ENCODE measurements at regions not wholly inside any gene's neighbourhood (a gene's known extent, or its start where the extent isn't known, plus 50 kb on each side); places are given as distances from the start of the nearest gene placed in this dataset.

DNA sequence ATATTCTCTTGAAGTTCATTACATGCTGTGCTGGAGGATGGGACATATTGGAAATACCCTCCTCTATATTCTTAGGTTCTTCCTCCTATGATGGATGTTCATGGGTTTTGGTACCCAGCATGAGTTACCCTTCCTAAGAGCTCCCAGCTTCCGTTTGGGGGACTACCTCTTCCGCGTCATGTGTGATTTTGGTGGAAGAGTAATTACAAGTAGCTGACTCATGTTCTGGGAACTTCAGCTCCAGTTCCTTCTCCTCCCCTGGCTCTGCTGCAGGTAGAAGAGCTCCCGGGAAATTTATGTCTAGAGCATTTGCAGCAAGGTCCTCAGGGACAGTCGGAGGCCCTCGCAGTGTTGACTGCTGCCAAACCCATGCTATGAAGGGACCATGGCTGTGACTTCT lies 208.8 kb upstream of the IL12A start:
- DNase-seq = no peak

DNA sequence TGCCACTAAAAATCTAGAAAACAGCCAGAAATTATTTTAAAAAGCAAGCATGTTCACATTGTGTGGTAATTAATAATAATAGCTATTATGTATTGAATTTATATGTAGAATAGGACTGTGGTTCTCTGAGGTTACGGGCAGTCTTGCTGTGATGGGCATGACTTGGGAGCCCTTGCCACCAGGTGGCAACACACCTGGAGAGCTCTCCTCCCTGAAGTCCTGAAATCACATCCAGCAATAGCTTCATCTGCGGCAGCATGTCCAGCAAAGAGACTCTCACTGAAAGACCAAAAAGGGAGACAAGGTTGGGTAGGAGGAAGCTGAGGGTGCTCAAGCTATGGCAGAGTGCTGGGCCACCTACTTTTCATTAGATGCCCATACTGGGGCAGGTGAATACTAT lies 206.8 kb upstream of the IL12A start:
- no peak for DNase-seq

DNA sequence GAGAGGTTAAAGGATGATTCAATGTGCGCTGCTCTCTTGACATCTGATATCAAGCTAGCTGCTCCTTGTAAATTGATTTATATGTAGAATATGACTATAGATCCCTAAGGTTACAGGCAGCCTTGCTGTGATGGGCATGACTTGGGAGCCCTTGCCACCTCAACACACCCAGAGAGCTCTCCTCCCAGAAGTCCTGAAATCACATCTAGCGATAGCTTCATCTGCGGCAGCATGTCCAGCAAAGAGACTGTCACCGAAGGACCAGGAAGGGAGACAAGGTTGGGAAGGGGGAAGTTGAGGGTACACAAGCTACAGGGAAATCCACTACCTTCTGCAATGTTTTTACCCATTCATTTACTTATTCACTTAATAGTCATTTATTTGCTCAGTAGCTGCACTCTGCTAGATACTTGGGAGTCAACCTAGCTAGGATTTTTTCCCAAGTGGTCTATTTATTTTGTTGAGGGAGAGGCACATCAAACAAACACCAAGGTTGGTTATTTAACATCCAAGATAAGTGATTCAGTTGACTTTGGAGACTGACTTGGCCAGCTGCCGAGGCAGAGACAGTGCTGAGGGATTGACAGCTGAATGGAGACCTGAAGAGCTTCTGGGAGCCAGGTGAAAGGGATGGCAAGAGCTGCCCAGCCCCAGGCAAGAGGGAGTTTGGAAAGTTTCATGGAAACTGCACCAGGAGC lies 205.8 kb upstream of the IL12A start:
- no peak for DNase-seq

DNA sequence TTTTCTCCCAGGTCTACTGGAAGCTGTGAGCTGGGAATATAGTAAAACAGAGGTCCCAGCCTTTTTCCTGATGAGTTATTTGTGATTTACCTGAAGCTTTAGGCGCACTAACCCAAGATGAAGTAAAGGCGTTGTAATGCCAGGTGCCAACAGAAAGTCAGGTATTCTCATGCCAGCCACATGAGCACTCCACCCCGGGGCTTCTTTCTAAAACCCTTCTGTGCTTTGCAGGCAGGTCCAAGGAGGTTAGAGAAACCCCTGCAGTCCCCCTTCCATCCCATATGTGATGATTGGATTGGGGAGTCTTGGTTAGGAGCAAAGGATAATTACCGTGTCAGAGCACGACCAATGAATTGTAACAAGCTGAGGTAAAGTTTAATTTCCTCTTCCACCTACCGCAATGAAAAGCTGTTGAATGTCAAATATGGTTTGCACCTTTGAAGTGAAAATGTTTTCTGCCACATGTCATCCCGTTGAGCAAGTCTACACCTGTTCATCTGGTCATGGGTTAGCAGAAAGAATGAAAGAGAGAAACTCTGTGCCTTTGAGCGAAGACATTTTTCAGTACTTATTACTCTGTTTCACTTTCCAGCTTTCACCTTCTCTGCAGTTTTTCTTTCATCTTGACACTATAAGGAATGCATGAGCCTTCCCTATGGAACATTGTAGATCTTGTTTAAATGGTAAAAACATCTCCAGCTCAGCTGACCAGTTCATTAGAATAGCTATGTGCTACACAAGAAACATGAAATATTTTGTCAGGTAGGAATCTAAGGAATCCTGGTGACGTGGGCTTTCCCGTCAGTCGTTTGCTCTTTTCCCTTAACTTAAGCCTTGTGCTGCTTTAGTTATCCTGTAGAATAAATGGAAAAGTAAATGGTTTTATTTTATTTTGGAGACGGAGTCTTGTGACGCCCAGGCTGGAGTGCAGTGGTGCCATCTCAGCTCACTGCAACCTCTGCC lies 204.6 kb upstream of the IL12A start:
- no peak for DNase-seq

DNA sequence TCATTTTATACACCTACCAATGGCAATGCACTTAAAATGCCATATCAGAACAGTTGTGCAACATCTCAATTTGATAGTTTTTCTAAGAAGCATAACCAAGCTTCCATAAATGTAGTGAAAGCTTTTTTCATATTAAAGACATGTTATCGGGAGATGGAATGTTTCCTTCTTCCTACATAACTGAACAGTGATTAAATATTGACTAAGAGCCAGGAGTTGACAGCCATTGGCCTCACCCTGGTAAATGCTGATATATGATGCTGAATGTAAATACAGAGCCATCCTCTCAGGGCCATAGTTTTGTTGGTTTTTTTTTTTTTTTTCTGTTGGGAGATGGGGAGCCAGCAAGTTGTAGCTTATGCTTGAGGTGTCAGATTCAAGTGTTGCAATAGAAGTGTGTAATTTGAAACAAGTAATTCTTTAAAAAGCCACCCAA lies 203.3 kb upstream of the IL12A start:
- no peak for DNase-seq

DNA sequence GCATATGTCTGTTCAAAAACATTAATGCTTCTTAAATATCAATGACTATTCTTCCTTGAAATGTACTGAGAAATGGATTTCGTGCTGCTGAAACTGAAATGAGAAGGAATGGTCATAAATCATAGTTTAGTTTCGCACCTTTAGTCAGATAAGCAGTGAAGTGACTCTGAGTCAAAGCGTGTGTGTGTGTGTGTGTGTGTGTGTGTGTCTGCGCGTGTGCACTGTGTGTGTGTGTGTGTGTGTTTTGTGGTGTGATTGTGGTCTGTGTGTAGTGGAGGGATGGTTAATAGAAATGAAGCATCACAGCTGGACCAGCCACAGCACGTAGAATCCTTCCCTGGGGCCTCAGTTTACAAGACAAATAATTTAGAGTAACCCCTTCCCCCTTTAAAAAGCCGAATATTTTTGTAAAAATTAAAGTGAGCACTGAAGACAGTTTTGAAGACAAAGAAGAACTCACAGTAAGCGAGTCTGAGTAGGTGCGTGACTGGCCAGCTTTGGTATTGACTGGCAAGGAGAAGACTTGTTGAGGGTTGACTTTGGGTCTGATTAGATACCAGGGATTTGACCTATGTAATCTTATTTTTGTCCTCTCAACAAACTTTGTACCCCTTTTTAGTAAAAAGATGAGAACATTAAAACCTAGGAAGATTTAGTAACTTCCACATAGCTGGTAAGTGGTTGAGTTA lies 202.0 kb upstream of the IL12A start:
- DNase-seq = no peak

DNA sequence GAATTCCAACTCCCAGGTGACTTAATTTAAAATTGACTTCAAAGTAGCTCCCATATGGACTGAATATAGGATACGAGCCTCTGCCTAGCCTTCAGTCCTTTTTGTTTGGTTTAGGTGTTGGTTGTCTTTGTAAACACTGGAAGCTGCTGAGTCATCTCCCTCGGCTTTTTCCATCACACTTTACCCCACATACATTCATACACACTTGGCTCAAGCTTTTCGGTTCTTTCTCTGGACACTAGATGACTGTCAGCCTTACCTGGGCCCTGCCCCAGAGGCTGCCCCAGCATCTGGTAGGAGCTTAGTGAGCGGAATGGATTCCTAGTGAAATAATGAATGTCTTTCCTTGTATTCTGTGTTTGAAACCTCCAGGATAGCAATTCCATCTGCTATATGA lies 201.5 kb upstream of the IL12A start:
- DNase-seq = no peak

DNA sequence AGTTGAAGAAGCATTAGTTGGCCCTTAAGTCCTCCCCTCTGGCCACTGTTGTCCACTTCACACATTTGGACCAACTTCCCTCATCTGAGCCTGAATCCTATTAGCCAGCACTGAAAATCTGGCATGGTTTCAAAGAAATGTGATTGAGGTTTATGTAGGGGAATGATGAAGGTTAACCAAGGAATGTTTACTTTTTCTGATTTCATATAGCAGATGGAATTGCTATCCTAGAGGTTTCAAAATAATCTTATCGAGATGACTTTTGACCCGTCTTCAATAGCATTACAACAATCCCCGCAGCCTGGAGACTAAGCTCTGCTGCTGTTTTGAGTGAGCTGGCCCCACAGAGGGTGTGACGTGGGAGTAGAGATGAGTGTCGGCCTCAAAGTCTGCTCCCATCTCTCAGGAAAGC lies 200.8 kb upstream of the IL12A start:
- no peak for DNase-seq

DNA sequence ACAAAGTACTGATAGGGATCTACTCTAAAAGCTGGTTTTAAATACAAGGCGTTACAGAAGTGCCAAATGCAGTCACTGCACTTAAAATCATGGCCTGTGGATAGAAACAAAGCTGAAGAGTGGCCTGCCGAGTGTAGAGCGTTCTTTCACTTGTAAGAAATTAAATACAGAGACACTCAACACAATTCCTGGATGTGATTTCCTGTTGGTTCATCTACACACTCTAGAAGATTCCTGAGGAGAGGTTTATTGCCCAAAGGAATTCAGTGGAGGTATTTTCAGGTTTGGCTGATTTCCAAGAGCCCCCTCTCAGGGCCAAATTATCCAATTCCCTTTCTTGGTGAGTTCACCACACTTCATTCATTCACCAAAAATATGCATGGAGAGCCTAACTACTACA lies 200.3 kb upstream of the IL12A start:
- no peak for DNase-seq

DNA sequence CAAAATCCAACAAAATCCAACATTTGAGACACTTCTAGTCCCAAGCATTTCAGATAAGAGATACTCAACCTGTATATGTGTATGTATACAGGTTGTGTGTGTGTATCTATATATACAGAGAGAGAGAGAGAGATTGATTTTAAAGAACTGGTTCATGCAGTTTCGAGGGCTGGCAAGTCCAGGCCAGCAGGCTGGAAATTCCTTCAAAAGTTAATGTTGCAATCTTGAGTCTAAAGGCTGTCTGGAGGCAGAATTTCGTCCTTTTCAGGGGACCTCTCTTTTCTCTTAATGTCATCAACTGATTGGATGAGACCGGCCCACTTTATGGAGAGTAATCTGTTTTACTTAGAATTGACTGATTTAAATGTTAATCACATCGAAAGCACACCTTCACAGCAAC lies 199.6 kb upstream of the IL12A start:
- DNase-seq = no peak

DNA sequence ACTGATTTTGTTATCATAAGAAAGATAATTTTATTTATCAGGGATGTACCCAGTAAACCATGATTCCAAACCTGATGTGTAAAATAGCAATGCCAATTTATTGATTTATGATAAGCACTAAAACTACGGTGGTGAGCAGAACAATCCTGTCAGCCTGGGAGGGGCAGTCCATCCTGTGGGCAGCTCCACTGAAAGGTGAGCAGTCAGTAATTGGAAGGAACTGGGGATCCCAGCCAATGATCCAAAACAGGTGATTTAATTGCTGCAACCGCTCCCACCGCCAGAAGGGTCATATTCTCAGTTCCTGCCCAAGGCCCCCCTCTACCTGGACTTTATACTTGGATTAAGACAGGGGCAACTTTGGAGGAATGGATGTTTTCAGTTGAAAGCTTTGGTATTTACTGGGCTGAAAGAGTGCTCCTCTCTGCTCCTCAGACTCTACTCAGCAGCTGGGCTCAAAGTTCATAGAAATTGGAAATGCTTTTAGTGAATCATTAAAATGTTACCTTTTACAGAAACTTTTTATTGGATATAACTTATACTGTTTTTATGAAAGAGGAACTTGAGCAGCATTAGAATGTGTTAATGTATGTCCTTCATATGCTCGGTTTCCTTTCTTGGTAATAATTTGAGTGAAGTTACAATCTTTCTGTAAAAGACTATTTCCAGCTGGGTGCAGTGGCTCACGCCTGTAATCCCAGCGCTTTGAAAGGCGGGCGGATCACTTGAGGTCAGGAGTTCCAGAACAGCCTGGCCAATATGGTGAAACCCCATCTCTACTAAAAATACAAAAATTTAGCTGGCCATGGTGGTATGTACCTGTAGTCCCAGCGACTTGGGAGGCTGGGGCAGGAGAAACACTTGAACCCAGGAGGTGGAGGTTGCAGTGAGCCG lies 198.6 kb upstream of the IL12A start:
- DNase-seq = no peak

DNA sequence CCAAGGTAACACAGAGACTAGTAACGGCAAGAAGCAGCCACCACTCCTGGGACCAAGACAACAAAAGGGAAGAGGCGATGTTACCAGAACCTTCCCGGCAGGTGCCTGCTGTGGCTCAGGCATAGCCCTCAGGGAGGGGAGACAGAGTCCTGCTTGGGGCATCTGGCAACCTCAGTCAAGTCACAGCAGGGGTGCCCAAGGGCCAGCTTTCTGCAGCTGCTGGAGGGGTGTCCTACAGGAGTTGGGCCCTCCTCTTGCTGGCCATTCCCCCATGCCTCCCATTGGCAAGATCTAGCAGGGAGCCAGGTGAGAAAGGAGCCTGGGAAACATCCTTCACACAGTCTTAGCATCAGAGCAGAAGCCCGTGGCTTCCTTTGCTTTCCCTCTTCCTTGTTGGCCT lies 197.3 kb upstream of the IL12A start:
- DNase-seq = no peak

DNA sequence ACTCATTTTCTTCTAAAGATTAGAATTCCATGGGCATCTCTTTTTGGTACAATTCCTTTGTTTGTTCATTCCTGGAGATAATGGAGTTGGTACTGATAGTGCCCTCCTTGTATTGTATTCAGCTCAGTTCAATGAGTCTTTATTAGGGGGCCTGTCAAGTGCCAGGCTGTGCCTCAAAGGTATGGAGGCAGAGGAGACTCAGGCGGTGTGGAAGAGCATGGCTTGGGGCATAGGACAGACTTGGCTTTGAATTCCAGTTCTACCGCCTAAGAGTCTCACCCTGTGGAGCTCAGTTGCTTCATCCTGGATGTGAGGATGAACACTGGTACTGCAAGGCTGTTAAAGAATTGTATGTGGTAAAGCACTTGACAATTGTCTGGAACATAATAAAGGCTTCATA lies 196.6 kb upstream of the IL12A start:
- DNase-seq = no peak

DNA sequence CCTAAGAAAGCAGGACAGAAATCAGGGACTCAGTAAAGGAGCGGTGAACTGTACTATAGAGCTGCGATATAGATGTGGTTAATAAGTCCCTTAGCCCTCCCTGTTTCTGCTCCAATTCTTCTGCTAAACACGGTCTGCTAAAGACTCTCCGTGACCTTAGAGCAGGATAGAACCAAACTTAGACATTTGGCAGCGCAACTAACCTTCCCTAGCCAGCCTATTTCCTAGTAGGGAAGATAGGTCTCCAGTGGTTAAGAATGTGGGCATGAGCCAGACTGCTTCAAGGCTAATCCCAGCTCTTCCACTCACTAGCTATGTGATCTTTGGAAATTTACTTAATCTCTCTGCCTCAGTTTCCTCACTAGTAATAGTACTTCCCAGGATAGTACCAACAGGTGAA lies 193.6 kb upstream of the IL12A start:
- DNase-seq = no peak

DNA sequence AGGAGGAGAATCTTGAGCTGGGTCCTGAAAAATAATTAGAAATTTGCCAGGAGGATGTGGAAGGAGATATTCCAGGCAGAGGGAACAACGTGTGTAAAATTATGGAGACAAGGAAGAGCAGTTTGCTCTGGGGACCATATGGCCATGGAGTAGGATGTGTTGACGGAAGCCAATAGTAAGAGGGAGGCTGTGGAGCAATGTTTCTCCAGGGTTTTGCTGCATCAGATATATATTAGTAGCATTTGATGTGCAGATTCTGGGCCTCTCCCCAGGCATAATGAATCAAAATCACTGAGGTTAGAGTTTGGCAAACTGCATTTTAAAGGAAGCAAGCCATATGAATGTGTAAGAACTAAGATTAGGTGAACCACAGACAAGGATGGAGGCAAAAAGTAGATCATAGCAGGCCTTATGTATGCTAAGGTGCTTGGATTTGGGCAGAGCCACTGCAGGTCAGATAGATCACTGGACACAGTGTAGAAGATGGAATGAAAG lies 192.9 kb upstream of the IL12A start:
- no peak for DNase-seq

DNA sequence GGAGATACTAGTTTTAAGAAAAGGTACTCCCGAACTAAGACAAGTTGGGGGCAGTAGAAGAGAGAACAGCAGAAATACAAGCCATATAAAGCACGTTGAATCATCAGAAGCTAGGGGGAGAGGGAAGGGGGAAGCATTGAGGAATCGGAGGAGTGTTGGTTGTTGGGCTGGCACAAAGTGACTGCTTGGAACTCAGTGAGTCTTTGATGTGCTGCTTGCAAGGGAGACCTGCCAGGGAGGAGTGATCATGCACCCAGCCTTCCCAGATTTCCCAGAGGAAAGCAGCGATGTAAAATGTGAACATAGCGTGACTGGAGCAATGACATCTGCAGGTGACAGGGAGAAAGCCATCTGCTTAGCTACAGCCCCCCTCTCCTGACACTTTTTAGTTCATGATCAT lies 192.4 kb upstream of the IL12A start:
- no peak for DNase-seq

DNA sequence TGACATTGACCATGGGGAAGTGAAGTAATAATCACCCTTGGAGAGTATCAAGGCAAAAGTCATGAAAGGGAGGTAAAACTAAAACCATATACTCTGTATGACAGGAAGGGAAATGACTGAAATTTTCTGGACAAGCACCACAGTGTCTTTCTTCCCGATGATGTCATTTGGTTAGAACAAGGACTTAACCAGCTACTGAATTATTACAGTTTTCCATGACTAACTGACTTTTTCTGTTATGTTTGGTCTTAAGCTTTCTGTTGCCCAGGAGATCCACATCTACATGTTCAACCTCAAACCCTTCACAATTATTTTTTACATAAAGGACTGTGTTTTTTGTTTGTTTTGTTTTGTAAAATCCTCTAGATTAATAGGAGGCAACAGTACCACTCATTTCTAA lies 191.9 kb upstream of the IL12A start:
- DNase-seq = no peak

DNA sequence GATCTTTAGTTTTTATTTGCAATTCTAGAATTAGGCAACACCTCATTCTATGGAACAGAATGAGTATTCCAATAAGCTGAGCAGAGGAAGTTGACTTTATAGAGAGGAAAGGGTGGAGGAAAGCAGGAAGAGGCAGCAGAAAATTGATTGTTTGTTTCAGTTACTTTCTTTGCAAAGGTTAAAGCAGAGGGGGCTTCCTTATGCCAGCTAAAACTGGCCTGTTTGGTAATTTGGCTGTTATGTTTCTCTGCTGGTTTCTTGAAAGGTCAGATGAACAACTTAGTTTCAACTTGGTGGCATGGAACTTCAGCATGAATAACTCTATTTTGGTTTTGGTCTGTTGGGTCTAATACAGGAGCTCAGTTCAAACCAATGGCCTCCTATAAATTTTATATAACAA lies 190.9 kb upstream of the IL12A start:
- no peak for DNase-seq

DNA sequence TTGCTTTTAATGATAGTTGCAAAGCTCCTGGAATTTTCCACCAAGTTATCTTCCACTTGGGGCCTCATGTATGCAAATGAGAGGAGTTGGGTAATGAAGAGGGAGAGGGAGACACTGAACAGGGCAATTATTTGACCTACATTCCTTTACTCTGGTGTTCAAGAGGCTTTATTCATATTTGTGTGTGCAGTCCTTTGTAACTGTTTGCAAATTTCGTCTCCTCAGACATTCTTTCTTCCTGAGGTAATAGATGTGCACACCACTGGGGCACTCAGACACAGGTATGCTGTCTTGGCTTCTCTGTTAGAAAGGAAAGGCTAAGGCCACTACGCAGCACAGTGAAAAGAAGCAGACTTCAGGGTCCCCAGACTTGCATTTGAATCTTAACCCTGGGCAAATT lies 189.7 kb upstream of the IL12A start:
- no peak for DNase-seq

DNA sequence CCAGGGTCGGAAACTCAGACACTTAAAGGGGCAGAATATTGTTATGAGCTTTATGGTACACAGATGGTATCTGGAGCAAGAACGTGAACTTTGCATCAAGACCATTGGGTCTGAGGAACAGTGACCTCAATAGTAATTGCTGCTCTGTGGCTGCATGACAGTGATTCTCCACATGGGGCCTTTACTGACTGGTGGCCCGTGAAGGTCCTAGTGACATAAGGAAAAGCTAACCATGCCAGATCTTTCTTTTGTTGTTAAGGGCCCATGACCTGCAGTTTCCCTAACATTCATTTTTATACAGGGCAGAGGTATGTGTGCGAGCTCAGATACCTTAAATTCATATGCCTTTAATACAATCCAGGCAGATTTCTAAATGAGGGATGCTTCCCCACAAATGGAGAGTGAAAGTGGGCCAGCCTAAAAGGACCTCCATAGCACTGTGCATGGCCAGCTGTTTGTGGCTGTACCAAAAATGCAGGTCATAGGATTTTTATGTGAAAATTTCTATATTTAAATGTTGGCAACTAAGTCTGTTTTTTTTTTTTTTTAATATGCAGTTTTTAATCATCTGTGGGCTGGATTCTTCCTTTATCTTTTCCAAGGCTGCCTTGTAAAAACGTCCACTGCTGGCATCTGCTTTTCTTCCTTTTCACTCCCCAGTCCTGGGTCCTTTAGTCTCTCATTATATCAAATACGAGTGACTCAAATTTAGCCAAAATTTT lies 188.0 kb upstream of the IL12A start:
- DNase-seq = no peak

DNA sequence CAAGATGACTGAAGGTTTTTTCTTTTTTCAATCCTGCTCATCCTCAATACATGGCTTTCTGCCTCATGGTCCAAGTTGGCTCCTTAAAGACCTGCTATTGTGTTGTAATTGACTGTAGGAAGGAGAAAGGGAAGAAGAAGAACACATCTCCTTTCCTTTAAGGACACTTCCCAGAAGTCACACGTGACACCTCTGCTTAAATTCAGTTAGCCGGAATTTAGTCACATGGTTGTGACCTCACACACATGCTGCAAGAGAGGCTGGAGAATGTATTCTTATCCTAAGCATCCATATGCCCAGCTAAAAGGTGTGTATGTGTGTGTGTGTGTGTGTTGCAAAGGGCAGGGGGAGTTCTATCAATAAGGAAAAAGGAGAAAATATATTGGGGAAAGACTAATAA lies 185.8 kb upstream of the IL12A start:
- no peak for DNase-seq

DNA sequence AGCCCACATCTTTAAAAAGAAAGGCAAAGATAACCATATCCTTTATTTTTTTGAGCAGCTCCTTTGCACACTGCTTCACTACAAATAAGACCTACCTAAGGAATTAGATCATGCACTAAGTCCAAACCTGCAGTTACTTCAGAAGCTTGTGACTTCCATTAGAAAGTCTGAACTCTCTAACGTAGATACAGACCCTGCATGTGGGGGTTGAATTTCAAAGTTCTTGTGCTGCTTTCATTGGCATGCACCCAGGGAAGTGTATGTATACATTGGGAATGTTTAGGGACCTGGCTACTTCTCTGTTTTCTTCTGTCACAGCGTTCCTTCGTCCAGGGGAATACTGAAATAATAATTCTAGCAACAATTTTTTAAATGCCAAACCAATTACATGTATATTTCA lies 185.2 kb upstream of the IL12A start:
- DNase-seq = no peak

Measured in activated T-cell treated with anti-CD3 and anti-CD28 coated beads, Interleukin-2, amount 50 U/mL, for 48 hours (primary cell).